Parathyroid adenoma (tissue), 2 donors: ENCODE measurements at regions not wholly inside any gene's neighbourhood (a gene's known extent, or its start where the extent isn't known, plus 50 kb on each side); places are given as distances from the start of the nearest gene placed in this dataset.
A peak's percentile ranks its signal among the peaks of the same experiment; 100 is the strongest.

Source experiments
- H2AFZ ChIP-seq: fragments of 300-600 bp; sonication (generic); one replicate; pipeline ENCODE4 v1.7.0; 2017; ENCODE audit warnings: antibody characterized with exemption, mild to moderate bottlenecking
- H3K27ac ChIP-seq: fragments of 300-600 bp; sonication (generic); one replicate; pipeline ENCODE4 v1.7.0; 2017
- H3K27me3 ChIP-seq: fragments of 300-600 bp; sonication (generic); one replicate; pipeline ENCODE4 v1.7.0; 2017; ENCODE audit warnings: low read length; ENCODE audit not compliant: control insufficient read depth, insufficient read depth
- H3K36me3 ChIP-seq: fragments of 300-600 bp; sonication (generic); one replicate; pipeline ENCODE4 v1.7.0; 2017; ENCODE audit warnings: low read length; ENCODE audit not compliant: control insufficient read depth, insufficient read depth
- H3K4me1 ChIP-seq: fragments of 300-600 bp; sonication (generic); one replicate; pipeline ENCODE4 v1.7.0; 2017; ENCODE audit warnings: control low read depth
- H3K4me2 ChIP-seq: fragments of 300-600 bp; sonication (generic); one replicate; pipeline ENCODE4 v1.7.0; 2017; ENCODE audit warnings: low read length
- H3K4me3 ChIP-seq: fragments of 300-600 bp; sonication (generic); one replicate; pipeline ENCODE4 v1.7.0; 2017; ENCODE audit warnings: low read depth, low read length
- H3K79me2 ChIP-seq: fragments of 300-600 bp; sonication (generic); one replicate; pipeline ENCODE4 v1.7.0; 2017; ENCODE audit warnings: control low read depth
- H3K9ac ChIP-seq: fragments of 300-600 bp; sonication (generic); one replicate; pipeline ENCODE4 v1.7.0; 2017; ENCODE audit warnings: mild to moderate bottlenecking
- H3K9me3 ChIP-seq: fragments of 300-600 bp; sonication (generic); one replicate; pipeline ENCODE4 v1.7.0; 2017; ENCODE audit warnings: low read length; ENCODE audit not compliant: control insufficient read depth
- TF ChIP-seq, protein P1 (sequence below): fragments of 300-600 bp; sonication (generic); IDR thresholded peaks from one replicate; pipeline ENCODE4 v1.7.0; 2017; ENCODE audit warnings: antibody characterized with exemption, mild to moderate bottlenecking
- donor health status: primary hyperparathyroidism.

DNA sequence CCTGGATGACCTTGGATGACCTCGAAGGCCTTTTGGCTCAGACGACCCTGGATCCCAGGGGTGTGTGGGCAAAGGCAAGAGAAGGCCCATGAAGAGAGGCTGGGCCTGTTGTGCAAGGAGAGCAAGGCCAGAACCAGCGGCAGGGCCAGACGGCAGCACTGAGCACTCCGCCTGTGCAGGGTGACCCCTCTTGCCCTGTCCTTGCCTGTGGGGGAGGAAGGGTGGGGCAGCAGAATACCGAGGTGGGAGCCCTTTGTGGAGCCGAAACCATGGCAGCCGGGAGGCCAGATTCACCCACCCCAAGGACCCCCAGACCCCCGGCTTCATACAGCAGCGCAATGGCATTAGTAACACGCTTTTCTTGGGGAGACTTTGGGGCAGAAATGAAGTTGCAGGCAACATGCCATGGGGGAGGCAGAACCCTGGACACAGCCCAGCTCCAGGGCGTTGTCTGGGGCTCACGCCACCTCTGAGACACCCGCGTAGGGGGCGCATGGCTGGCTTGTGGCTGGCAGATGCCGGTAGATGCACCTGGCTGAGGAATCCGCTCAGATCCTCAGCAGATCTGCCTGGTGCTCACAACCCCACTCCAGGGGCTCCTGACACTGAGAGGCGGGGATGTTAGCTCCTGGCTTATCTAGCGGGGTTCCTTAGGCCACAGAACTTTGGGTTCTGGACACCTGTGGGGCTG is 114.5 kb downstream of the FAM53A start:
- no peak overlapping the region for H3K4me3 ChIP-seq
- TF ChIP-seq, protein P1, sequence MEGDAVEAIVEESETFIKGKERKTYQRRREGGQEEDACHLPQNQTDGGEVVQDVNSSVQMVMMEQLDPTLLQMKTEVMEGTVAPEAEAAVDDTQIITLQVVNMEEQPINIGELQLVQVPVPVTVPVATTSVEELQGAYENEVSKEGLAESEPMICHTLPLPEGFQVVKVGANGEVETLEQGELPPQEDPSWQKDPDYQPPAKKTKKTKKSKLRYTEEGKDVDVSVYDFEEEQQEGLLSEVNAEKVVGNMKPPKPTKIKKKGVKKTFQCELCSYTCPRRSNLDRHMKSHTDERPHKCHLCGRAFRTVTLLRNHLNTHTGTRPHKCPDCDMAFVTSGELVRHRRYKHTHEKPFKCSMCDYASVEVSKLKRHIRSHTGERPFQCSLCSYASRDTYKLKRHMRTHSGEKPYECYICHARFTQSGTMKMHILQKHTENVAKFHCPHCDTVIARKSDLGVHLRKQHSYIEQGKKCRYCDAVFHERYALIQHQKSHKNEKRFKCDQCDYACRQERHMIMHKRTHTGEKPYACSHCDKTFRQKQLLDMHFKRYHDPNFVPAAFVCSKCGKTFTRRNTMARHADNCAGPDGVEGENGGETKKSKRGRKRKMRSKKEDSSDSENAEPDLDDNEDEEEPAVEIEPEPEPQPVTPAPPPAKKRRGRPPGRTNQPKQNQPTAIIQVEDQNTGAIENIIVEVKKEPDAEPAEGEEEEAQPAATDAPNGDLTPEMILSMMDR = no peak

DNA sequence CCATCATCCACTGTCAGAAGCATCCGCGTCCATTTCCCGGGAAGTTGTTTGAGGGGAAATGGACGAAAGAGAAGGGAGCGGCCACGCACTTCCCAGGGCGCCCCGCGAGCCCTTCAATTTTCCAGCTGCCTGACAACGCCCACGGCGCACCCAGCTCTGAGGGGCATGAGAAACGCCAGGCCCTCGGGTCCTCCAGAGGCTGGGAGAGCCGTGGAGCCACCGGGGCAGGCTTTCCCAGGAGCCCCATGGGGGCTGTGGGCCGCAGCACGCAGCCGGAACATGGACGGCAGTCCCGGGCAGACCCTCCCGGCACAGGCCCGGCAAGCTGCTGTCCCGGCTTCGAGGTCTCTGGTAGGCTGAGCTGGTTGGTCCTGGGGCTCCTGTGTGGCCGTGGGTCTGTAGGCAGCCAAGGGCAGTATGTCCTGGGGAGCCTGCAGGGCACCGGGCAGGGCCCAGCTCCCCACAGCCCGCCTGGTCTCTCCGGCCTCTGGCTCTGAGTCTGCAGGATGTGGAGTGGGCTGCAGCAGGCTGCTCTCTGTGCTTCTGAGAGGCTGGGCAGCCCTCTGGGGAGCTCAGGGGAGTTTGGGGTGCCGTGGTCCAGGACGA is 115.2 kb downstream of the FAM53A start:
- Histone ChIP-seq H3K27ac (peak overlapping the region; percentile 24), H3K9ac (no peak overlapping the region), H3K4me3 (no peak overlapping the region), H3K9me3 (no peaks in the 10 kb centered on the region), H3K4me1 (no peaks in the 10 kb centered on the region), H3K4me2 (no peak overlapping the region), H3K36me3 (no peaks in the 10 kb centered on the region), H3K27me3 (no peaks in the 10 kb centered on the region), H3K79me2 (no peaks in the 10 kb centered on the region), H2AFZ (no peak overlapping the region)
- TF ChIP-seq, protein P1 = no peak

More for the DNA sequence above, 114.5 kb downstream of the FAM53A start:
- Histone ChIP-seq H2AFZ (no peak overlapping the region), H3K79me2 (no peaks in the 10 kb centered on the region), H3K9me3 (no peaks in the 10 kb centered on the region), H3K36me3 (no peaks in the 10 kb centered on the region), H3K4me2 (no peak overlapping the region), H3K27me3 (no peaks in the 10 kb centered on the region), H3K27ac (no peak overlapping the region), H3K4me1 (no peaks in the 10 kb centered on the region), H3K9ac (no peak overlapping the region)

DNA sequence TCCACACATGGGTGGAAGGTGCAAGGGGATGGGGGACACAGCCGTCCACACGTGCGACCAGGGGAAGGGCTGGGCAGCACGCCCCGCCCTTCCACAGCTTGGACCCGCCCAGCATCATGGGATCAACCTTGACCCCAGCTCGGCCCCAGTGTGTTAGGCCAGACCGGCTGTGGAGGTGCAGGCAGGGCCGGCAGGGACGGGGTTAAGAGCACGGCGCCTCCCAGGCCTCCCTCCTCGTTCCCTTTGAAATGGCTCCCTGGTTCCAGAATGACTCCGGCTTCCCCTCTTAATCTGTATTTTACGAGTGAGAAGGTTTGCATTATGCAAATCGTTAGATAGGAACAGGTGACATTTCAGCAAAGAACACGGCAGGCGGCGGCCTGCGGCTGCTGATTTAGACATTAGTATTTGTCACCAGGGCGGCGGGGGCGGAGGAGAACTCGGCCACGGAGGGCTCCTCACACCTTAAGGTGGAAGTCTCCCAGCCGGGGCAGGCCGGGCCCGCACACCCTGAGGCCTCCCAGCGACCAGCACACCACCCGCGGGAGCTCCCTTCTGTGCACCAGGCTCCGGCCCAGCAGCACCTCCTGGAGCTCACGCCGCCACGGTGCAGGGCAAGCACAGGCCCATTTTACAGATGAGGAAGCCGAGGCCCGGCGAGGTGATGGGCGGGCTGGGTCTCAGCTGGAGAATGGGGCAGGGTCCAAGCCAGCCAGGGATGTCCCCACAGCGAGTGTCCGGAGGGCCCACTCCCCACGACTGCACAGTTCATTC is 116.1 kb downstream of the FAM53A start:
- no peak overlapping the region for H2AFZ ChIP-seq
- H3K36me3 ChIP-seq = no peaks in the 10 kb centered on the region
- no peaks in the 10 kb centered on the region for H3K79me2 ChIP-seq
- no peaks in the 10 kb centered on the region for H3K9me3 ChIP-seq
- TF ChIP-seq, protein P1 = no peak
- no peak overlapping the region for H3K4me3 ChIP-seq
- H3K27ac ChIP-seq = no peak overlapping the region
- H3K4me1 ChIP-seq = no peaks in the 10 kb centered on the region
- H3K4me2 ChIP-seq = no peak overlapping the region
- no peaks in the 10 kb centered on the region for H3K27me3 ChIP-seq
- H3K9ac ChIP-seq = no peak overlapping the region

DNA sequence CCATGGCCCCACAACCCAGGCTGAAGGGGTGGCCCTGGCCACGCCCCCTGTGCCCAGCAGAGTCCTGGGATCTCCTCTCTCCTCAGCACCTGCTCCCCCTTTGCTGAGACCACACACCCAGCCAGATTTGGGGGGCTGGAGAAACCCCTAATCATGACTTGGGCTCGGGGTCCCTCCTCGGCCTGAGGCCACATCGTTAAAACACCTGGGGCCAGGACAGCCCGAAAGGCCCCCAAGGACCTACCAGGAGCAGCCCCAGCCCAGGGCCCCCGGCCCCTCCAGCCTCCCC is 116.7 kb downstream of the FAM53A start:
- Histone ChIP-seq H3K9me3 (no peaks in the 10 kb centered on the region), H2AFZ (no peak overlapping the region), H3K27ac (no peak overlapping the region), H3K27me3 (no peaks in the 10 kb centered on the region), H3K4me2 (no peak overlapping the region), H3K36me3 (no peaks in the 10 kb centered on the region), H3K4me3 (no peak overlapping the region), H3K4me1 (no peaks in the 10 kb centered on the region), H3K9ac (no peak overlapping the region), H3K79me2 (no peaks in the 10 kb centered on the region)
- TF ChIP-seq, protein P1 = no peak
